ENCODE measurements at regions not wholly inside any gene's neighbourhood (a gene's known extent, or its start where the extent isn't known, plus 50 kb on each side); places are given as distances from the start of the nearest gene placed in this dataset.

DNA sequence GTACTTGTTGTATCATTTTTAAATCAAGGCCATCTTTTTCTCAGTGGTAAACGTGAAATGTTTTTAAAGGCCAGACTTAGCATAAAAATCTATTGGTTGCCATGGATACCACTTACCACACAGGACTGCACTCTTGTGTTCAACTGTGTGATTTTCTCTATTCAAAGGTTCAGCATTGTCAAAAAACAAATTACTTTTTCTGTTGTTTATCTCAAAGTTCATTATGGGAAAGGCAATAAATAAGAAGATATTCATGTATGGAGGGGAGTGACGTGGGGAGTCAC lies 231.0 kb upstream of the GATB start:
- H3K9me3 ChIP-seq: no peaks in the 10 kb centered on the region
- H3K4me1 ChIP-seq: no peaks in the 10 kb centered on the region
- intact Hi-C loops (cut with DNase I): no loop called here
- H3K27me3 ChIP-seq (ENCODE audit: low read depth): no peaks in the 10 kb centered on the region
- DNase-seq (no peak), ATAC-seq (no peak)
- no peaks in the 10 kb centered on the region for H3K36me3 ChIP-seq
- TF ChIP-seq, protein P1, sequence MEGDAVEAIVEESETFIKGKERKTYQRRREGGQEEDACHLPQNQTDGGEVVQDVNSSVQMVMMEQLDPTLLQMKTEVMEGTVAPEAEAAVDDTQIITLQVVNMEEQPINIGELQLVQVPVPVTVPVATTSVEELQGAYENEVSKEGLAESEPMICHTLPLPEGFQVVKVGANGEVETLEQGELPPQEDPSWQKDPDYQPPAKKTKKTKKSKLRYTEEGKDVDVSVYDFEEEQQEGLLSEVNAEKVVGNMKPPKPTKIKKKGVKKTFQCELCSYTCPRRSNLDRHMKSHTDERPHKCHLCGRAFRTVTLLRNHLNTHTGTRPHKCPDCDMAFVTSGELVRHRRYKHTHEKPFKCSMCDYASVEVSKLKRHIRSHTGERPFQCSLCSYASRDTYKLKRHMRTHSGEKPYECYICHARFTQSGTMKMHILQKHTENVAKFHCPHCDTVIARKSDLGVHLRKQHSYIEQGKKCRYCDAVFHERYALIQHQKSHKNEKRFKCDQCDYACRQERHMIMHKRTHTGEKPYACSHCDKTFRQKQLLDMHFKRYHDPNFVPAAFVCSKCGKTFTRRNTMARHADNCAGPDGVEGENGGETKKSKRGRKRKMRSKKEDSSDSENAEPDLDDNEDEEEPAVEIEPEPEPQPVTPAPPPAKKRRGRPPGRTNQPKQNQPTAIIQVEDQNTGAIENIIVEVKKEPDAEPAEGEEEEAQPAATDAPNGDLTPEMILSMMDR (IDR thresholded peaks at IDR 0.05): no peak
- no peak overlapping the region for H3K27ac ChIP-seq
- no peak overlapping the region for H3K4me3 ChIP-seq

DNA sequence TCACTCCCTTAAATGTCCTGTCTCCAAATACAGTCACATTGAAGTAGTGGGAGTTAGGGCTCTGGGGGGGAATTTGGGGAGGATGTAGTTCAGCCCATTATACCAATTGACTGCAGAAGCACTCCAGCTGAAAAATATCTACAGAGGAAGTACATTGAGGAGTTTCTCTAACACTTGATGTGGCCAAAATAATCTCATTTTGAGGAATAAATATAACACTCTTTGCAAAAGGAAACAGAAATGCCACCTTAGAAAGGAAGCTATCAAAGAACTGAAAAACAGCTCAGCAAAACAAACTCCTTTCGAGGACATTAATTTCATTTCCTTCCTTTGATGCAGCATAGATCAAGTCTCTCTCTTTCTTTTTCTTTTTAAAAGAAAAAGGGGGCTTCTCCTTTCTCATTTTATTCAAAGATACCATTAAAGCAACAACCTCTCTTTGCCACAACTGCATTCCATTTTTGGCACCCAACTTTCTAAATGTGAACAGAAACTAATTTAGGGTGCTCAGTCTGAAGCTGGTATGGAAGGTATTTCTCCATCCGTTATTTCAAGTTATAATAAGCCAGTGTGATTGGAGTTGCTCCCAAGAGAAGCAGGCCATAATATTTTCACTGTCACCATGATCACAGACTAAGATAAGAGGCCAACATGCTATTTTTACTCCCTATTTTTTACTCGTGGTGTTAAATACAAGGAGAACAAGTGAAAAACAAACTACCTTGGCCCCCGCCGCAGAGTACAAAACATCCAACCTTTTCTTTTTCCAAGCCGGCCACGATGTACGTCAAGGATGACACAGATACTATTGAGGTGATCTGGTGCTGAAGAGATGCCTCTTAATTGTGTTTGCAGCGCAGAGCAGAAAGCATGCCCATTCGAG lies 230.4 kb upstream of the GATB start:
- Histone ChIP-seq H3K27ac (no peak overlapping the region), H3K9me3 (no peaks in the 10 kb centered on the region), H3K4me3 (no peak overlapping the region), H3K27me3 (ENCODE audit: low read depth) (no peaks in the 10 kb centered on the region), H3K4me1 (no peaks in the 10 kb centered on the region), H3K36me3 (no peaks in the 10 kb centered on the region)
- intact Hi-C loops (cut with DNase I): no loop called here
- DNase-seq (no peak), ATAC-seq (no peak)
- TF ChIP-seq, protein P1 (IDR thresholded peaks at IDR 0.05): no peak

DNA sequence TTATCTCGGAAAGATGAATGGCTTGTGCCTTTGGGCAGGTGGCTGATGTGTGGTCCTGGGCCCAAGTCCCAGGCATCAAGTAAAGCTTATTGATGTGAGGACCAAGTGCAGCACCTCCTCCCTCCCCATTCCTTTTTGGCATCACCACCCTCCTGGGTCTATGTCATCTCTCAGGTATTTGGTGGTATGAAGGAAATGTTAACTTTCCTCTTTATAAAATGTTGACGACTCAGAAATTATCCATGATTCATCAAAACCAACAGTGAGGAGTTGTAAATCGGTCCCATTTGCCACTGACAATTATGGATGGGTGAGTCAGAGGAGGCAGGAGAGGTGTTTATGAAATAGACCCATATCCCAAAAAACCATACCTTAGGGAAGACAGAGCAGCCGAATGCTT lies 229.4 kb upstream of the GATB start:
- TF ChIP-seq, protein P1 (IDR thresholded peaks at IDR 0.05): no peak
- no peaks in the 10 kb centered on the region for H3K9me3 ChIP-seq
- H3K4me3 ChIP-seq: no peak overlapping the region
- H3K36me3 ChIP-seq: no peaks in the 10 kb centered on the region
- H3K27ac ChIP-seq: no peak overlapping the region
- intact Hi-C loops (cut with DNase I): no loop called here
- H3K27me3 ChIP-seq (ENCODE audit: low read depth): no peaks in the 10 kb centered on the region
- DNase-seq: no peak
- no peaks in the 10 kb centered on the region for H3K4me1 ChIP-seq
- no peak for ATAC-seq

DNA sequence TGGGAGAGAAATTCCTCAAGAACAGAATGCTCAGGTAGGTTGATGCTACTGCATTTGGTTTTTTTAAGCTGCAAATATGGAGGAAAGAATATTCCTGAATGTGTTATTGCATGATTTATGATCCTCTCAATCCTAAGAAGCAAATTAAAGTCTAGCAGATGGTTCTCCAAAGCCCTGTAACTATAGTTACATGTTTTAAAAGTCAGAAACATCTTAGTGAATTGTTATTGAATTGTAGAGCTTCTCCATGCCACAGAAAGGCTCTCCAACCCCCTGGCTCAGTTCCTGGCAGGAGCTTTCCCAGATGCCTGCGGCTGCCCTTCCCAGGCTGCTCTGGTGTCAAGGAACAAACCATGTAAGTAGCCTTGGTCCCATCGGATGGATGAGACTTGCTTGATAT lies 227.8 kb upstream of the GATB start:
- no peak for ATAC-seq
- no peaks in the 10 kb centered on the region for H3K4me1 ChIP-seq
- no peak overlapping the region for H3K4me3 ChIP-seq
- no peak overlapping the region for H3K27ac ChIP-seq
- no peaks in the 10 kb centered on the region for H3K9me3 ChIP-seq
- H3K27me3 ChIP-seq (ENCODE audit: low read depth): no peaks in the 10 kb centered on the region
- TF ChIP-seq, protein P1 (IDR thresholded peaks at IDR 0.05): no peak
- intact Hi-C loops (cut with DNase I): no loop called here
- DNase-seq: no peak
- H3K36me3 ChIP-seq: no peaks in the 10 kb centered on the region

DNA sequence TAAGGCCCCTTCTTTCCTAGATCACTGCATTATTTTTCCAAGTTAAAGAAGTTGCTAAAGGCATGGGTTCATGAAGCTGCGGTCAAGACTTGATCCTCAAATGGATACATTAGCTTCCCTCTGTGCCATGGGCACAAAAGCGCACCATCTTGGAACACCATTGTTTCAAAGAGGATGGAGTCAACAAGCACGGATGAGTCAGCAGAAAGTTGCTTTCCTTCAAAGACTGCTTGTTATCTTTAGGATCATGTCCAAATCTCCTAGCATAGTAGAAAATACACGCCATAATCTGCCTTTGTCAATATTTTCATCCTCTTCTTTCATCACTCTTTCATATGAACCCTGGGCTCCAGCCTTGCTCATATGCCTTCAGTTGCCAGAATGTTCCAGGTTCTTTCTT lies 226.8 kb upstream of the GATB start:
- Histone ChIP-seq H3K9me3 (no peaks in the 10 kb centered on the region), H3K27me3 (ENCODE audit: low read depth) (no peaks in the 10 kb centered on the region), H3K27ac (no peak overlapping the region), H3K36me3 (no peaks in the 10 kb centered on the region), H3K4me3 (no peak overlapping the region), H3K4me1 (no peaks in the 10 kb centered on the region)
- ATAC-seq: no peak
- intact Hi-C loops (cut with DNase I): no loop called here
- TF ChIP-seq, protein P1 (IDR thresholded peaks at IDR 0.05): no peak
- DNase-seq: no peak
